ENCODE measurements at regions not wholly inside any gene's neighbourhood (a gene's known extent, or its start where the extent isn't known, plus 50 kb on each side); places are given as distances from the start of the nearest gene placed in this dataset.

DNA sequence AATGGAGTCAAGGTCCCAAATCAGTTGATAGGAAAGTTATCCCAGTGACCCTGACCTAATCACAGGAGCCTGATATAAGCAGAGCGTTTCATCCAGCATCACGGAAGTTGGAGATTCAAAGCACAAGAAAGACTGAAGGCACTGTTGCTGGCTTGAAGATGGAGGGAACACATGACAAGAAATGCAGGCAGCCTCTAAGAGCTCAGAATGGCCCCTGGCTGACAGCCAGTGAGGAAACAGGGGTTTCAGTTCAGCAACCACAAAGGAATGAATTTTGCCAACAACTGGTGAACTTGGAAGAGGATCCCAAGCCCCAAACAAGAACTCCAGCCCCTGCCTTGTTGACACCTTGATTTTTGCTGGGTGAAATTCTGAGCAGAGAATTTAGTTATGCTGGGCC is 778.5 kb downstream of the MAFB start:
- Histone ChIP-seq H2BK5ac (ENCODE audit: low read depth, low read length) (no peak overlapping the region), H4K91ac (replicated peaks; ENCODE audit: insufficient read length, low read length) (no peak overlapping the region), H3K27me3 (replicated peaks in 1 of 4; ENCODE audit: control insufficient read depth in 3 of 4, extremely low read depth in 1 of 4, insufficient read depth in 3 of 4, low read length in 3 of 4) (peaks cover 0 to 1% (median 0%) of the 10 kb centered on the region in 4 experiments; a peak in 1 of 7 replicates), H3K79me1 (ENCODE audit: low read depth, low read length) (no peaks in the 10 kb centered on the region), H3K23me2 (ENCODE audit: low read depth, low read length) (no peaks in the 10 kb centered on the region), H2BK20ac (ENCODE audit: low read length) (no peak overlapping the region), H3K27ac (ENCODE audit: low read depth, low read length) (no peak overlapping the region), H3K79me2 (ENCODE audit: control insufficient read depth in 1 of 2, insufficient read depth in 2 of 2, low read length in 2 of 2) (no peaks in the 10 kb centered on the region), H2BK120ac (replicated peaks; ENCODE audit: low read depth, low read length) (no peak overlapping the region), H2AK5ac (ENCODE audit: low read depth, low read length) (no peak overlapping the region), H2AFZ (ENCODE audit: low read length) (no peak overlapping the region), H3K4me2 (ENCODE audit: insufficient read depth in 1 of 2, low read depth in 2 of 2, low read length in 2 of 2) (no peak overlapping the region), H3K36me3 (ENCODE audit: control insufficient read depth in 2 of 4, insufficient read depth in 4 of 4, low read length in 3 of 4) (no peaks in the 10 kb centered on the region), H3K56ac (replicated peaks; ENCODE audit: insufficient read length, low read depth, low read length) (no peak overlapping the region), H3K18ac (ENCODE audit: extremely low read depth, low read length) (no peak overlapping the region), H2BK12ac (ENCODE audit: low read depth, low read length) (no peak overlapping the region), H4K20me1 (replicated peaks in 1 of 2; ENCODE audit: control insufficient read depth in 1 of 2, insufficient read depth in 2 of 2, low read length in 2 of 2) (no peaks in the 10 kb centered on the region), H3K4me3 (ENCODE audit: extremely low read depth in 1 of 4, insufficient read depth in 2 of 4, low read depth in 3 of 4, low read length in 4 of 4) (no peak overlapping the region), H3K4me1 (replicated peaks in 1 of 4; ENCODE audit: control insufficient read depth in 3 of 4, insufficient read depth in 4 of 4, low read length in 3 of 4) (no peaks in the 10 kb centered on the region), H3K14ac (ENCODE audit: insufficient read length) (no peak overlapping the region), H2BK15ac (ENCODE audit: low read length) (no peak overlapping the region), H3K4ac (replicated peaks; ENCODE audit: insufficient read length, low read depth, low read length) (no peak overlapping the region), H3K23ac (ENCODE audit: insufficient read length) (no peak overlapping the region), H4K5ac (ENCODE audit: insufficient read length, low read depth, low read length) (no peak overlapping the region), H4K8ac (ENCODE audit: extremely low read depth, insufficient read depth, low read length) (no peak overlapping the region), H3K9ac (replicated peaks in 1 of 4; ENCODE audit: extremely low read depth in 1 of 4, low read depth in 3 of 4, low read length in 3 of 4) (no peak overlapping the region), H3K9me3 (ENCODE audit: insufficient read depth in 2 of 2, low read depth in 1 of 2, low read length in 1 of 2) (no peaks in the 10 kb centered on the region)
- no peak for DNase-seq (ENCODE audit: low read depth in 1 of 2, low spot score in 2 of 2)
- WGBS, 2 experiments (ENCODE audit: extremely low coverage in 1 of 2, insufficient coverage in 1 of 2, insufficient read length in 1 of 2, insufficient replicate concordance in 2 of 2, low coverage in 1 of 2, low lambda C conversion rate in 2 of 2, missing lambda C conversion rate in 1 of 2) = 91% methylated on average over 2 of the region's 2 CpGs; no CpG with 5 or more reads in 1 of the 2 experiments
- ChIA-PET CTCF (ENCODE audit: partially characterized antibody) (no interaction called here), POLR2A (ENCODE audit: partially characterized antibody) (no interaction called here)
- no peak for TF ChIP-seq SRF (IDR thresholded peaks at IDR 0.05; ENCODE audit: low read depth, low read length)
- TF ChIP-seq HDAC6 (IDR thresholded peaks at IDR 0.05; ENCODE audit: low read depth, low read length) = no peak
- no peak for TF ChIP-seq TEAD4 (IDR thresholded peaks at IDR 0.05; ENCODE audit: low read depth, low read length)
- TF ChIP-seq JUN (IDR thresholded peaks at IDR 0.05; ENCODE audit: low read depth, low read length) = no peak
- no peak for TF ChIP-seq POU5F1 (IDR thresholded peaks at IDR 0.05; ENCODE audit: low read depth, low read length)
- TF ChIP-seq RAD21 (IDR thresholded peaks at IDR 0.05 in 1 of 2, conservative IDR thresholded peaks at IDR 0.05 in 1 of 2; ENCODE audit: low read depth in 2 of 2, low read length in 2 of 2) = no peak
- TF ChIP-seq CBX5 (IDR thresholded peaks at IDR 0.05; ENCODE audit: low read depth, low read length) = no peak
- no peak for TF ChIP-seq POLR2A (IDR thresholded peaks at IDR 0.05; ENCODE audit: control extremely low read depth in 1 of 2, low read depth in 2 of 2, low read length in 2 of 2)
- no peak for TF ChIP-seq NRF1 (IDR thresholded peaks at IDR 0.05; ENCODE audit: low read depth, low read length)
- TF ChIP-seq CHD2 (IDR thresholded peaks at IDR 0.05; ENCODE audit: low read length) = no peak
- TF ChIP-seq POLR2AphosphoS5 (IDR thresholded peaks at IDR 0.05; ENCODE audit: low read depth, low read length) = no peak
- FAIRE-seq = no peak
